Trophoblast cell (in vitro differentiated cells and primary cell): ENCODE measurements at regions not wholly inside any gene's neighbourhood (a gene's known extent, or its start where the extent isn't known, plus 50 kb on each side); places are given as distances from the start of the nearest gene placed in this dataset.

Experiments
- DNase-seq, 2 donors: peaks; one replicate each; pipeline ENCODE4 v3.0.0-alpha.2; 2016
- H2AFZ ChIP-seq: 2 replicates; pipeline ENCODE4 v1.6.1; 2013; ENCODE audit warnings: low read length, moderate library complexity, mild to moderate bottlenecking; ENCODE audit not compliant: insufficient read depth, poor library complexity
- H2AK5ac ChIP-seq: 2 replicates; pipeline ENCODE4 v1.6.1; 2013; ENCODE audit warnings: mild to moderate bottlenecking, low read length
- H2BK120ac ChIP-seq: 2 replicates; pipeline ENCODE4 v1.6.1; 2013; ENCODE audit warnings: low read length, mild to moderate bottlenecking, moderate library complexity; ENCODE audit not compliant: insufficient read depth, poor library complexity
- H2BK12ac ChIP-seq: 2 replicates; pipeline ENCODE4 v1.6.1; 2013; ENCODE audit warnings: mild to moderate bottlenecking, low read length, moderate library complexity
- H2BK5ac ChIP-seq: 2 replicates; pipeline ENCODE4 v1.6.1; 2013; ENCODE audit warnings: low read length, low read depth, moderate library complexity, mild to moderate bottlenecking; ENCODE audit not compliant: poor library complexity
- H3K14ac ChIP-seq: 2 replicates; pipeline ENCODE4 v1.6.1; 2013; ENCODE audit warnings: mild to moderate bottlenecking, low read length
- H3K18ac ChIP-seq: 2 replicates; pipeline ENCODE4 v1.6.1; 2013; ENCODE audit warnings: mild to moderate bottlenecking, low read length
- H3K23ac ChIP-seq: 2 replicates; pipeline ENCODE4 v1.6.1; 2013; ENCODE audit warnings: low read length
- H3K27ac ChIP-seq: 2 replicates; pipeline ENCODE4 v1.5.1; 2013; ENCODE audit warnings: low read depth, mild to moderate bottlenecking, inconsistent platforms, low read length, moderate library complexity
- H3K27me3 ChIP-seq: 2 replicates; pipeline ENCODE4 v1.6.1; 2013; ENCODE audit warnings: inconsistent platforms, mild to moderate bottlenecking, low read length, moderate library complexity; ENCODE audit not compliant: insufficient read depth
- H3K36me3 ChIP-seq, 2 experiments: 1 replicate in 1 of 2; 2 replicates in 1 of 2; pipeline ENCODE4 v1.6.1; 2013; ENCODE audit warnings: low read length in 2 of 2, mild to moderate bottlenecking in 2 of 2, moderate library complexity in 1 of 2; ENCODE audit not compliant: insufficient read depth in 2 of 2, control insufficient read depth in 1 of 2
- H3K4ac ChIP-seq: 2 replicates; pipeline ENCODE4 v1.6.1; 2013; ENCODE audit warnings: low read depth, mild to moderate bottlenecking, low read length, moderate library complexity
- H3K4me1 ChIP-seq, 2 experiments: 1 replicate in 1 of 2; 2 replicates in 1 of 2; pipeline ENCODE4 v1.6.1; 2013; ENCODE audit warnings: low read length in 2 of 2, mild to moderate bottlenecking in 2 of 2, moderate library complexity in 1 of 2; ENCODE audit not compliant: insufficient read depth in 2 of 2, control insufficient read depth in 1 of 2
- H3K4me2 ChIP-seq: 2 replicates; pipeline ENCODE4 v1.6.1; 2013; ENCODE audit warnings: inconsistent platforms, mild to moderate bottlenecking, low read length, moderate library complexity
- H3K4me3 ChIP-seq: 2 replicates; pipeline ENCODE4 v1.5.1; 2013; ENCODE audit warnings: mild to moderate bottlenecking, low read depth, low read length, inconsistent platforms
- H3K79me1 ChIP-seq: one replicate; pipeline ENCODE4 v1.6.1; 2013; ENCODE audit warnings: low read length
- H3K79me2 ChIP-seq: 2 replicates; pipeline ENCODE4 v1.6.1; 2013; ENCODE audit warnings: low read length, mild to moderate bottlenecking; ENCODE audit not compliant: control insufficient read depth, insufficient read depth, poor library complexity
- H3K9ac ChIP-seq: 2 replicates; pipeline ENCODE4 v1.6.1; 2013; ENCODE audit warnings: mild to moderate bottlenecking, low read length
- H3K9me3 ChIP-seq: 2 replicates; pipeline ENCODE4 v1.6.1; 2013; ENCODE audit warnings: low read depth, mild to moderate bottlenecking, control low read depth, inconsistent platforms, low read length; ENCODE audit not compliant: insufficient read depth
- H4K12ac ChIP-seq: 2 replicates; pipeline ENCODE4 v1.6.1; 2013; ENCODE audit warnings: low read depth, mild to moderate bottlenecking, low read length, moderate library complexity
- H4K8ac ChIP-seq: 2 replicates; pipeline ENCODE4 v1.6.1; 2013; ENCODE audit warnings: low read depth, mild to moderate bottlenecking, low read length, moderate library complexity
- H4K91ac ChIP-seq: one replicate; pipeline ENCODE4 v1.6.1; 2013; ENCODE audit warnings: low read depth, mild to moderate bottlenecking, low read length, moderate library complexity
- WGBS: extraction: QIAGEN DNeasy Blood & Tissue Kit; methylation state at CpG from one replicate; pipeline ENCODE4 v1.1.7; 2013; ENCODE audit warnings: missing lambda C conversion rate; ENCODE audit not compliant: insufficient read length, insufficient coverage; ENCODE audit errors: extremely low coverage; 5-methylcytosine and 5-hydroxymethylcytosine counted together

DNA sequence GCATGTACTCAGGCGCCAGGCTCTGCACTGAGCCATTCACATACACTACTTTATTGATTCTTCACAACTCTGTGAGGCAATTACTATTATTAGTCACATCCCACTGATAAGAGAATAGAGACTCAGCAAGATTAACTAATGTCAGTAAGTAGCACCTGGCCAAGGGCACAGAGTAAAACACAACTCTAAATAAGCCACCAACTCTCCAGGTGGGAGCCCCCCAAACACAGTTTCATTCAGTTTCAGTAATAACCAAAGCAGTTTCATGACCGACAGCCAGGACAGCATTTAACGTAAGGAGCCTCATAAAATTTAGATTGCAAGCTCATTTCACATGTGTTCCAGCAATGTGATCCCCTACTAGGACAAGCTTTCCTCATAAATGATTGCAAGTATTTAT, 323.1 kb upstream of the CCDC196 start:
- Histone ChIP-seq H2BK5ac (no peak overlapping the region), H2BK12ac (no peak overlapping the region), H2BK120ac (no peak overlapping the region), H3K36me3 (no peaks in the 10 kb centered on the region), H4K12ac (no peak overlapping the region), H3K27ac (no peak overlapping the region), H3K14ac (no peak overlapping the region), H3K4me1 (no peaks in the 10 kb centered on the region), H3K79me1 (no peaks in the 10 kb centered on the region), H3K79me2 (no peaks in the 10 kb centered on the region), H2AK5ac (no peak overlapping the region), H3K4me3 (no peak overlapping the region), H4K91ac (no peak overlapping the region), H3K23ac (no peak overlapping the region), H3K4ac (no peak overlapping the region), H2AFZ (no peak overlapping the region), H3K9me3 (no peaks in the 10 kb centered on the region), H3K4me2 (no peak overlapping the region), H3K18ac (no peak overlapping the region), H4K8ac (no peak overlapping the region), H3K9ac (no peak overlapping the region), H3K27me3 (no peaks in the 10 kb centered on the region)
- DNase-seq, result no peak
- WGBS, result no CpG with 5 or more reads among the region's 3 CpGs

- H4K8ac ChIP-seq, result no peak overlapping the region
- no peak overlapping the region for H3K23ac ChIP-seq
- H3K14ac ChIP-seq, result no peak overlapping the region
- H2AK5ac ChIP-seq, result no peak overlapping the region
- no peak overlapping the region for H3K9ac ChIP-seq
- no peaks in the 10 kb centered on the region for H3K9me3 ChIP-seq
- no peak overlapping the region for H3K18ac ChIP-seq
- no peak for DNase-seq
- H3K36me3 ChIP-seq, result no peaks in the 10 kb centered on the region
- H2AFZ ChIP-seq, result no peak overlapping the region
- no peak overlapping the region for H2BK5ac ChIP-seq
- H3K4ac ChIP-seq, result no peak overlapping the region
- H3K4me2 ChIP-seq, result no peak overlapping the region
- no peaks in the 10 kb centered on the region for H3K27me3 ChIP-seq
- no peak overlapping the region for H2BK120ac ChIP-seq
- no peak overlapping the region for H2BK12ac ChIP-seq
- H4K12ac ChIP-seq, result no peak overlapping the region
- H3K4me3 ChIP-seq, result no peak overlapping the region
- H3K4me1 ChIP-seq, result no peaks in the 10 kb centered on the region
- H4K91ac ChIP-seq, result no peak overlapping the region
- no peaks in the 10 kb centered on the region for H3K79me2 ChIP-seq
- no peaks in the 10 kb centered on the region for H3K79me1 ChIP-seq
- WGBS, result no CpG with 5 or more reads among the region's 3 CpGs
- H3K27ac ChIP-seq, result no peak overlapping the region
Measured at GRCh38 chr14:66165337-66165736, 320.8 kb upstream of the CCDC196 start.

- Histone ChIP-seq H2BK120ac (no peak overlapping the region), H3K4me1 (no peaks in the 10 kb centered on the region), H3K23ac (no peak overlapping the region), H2BK5ac (no peak overlapping the region), H3K4me2 (no peak overlapping the region), H3K18ac (no peak overlapping the region), H3K36me3 (no peaks in the 10 kb centered on the region), H3K14ac (no peak overlapping the region), H3K9me3 (no peaks in the 10 kb centered on the region), H4K91ac (no peak overlapping the region), H2BK12ac (no peak overlapping the region), H3K27ac (no peak overlapping the region), H3K4ac (no peak overlapping the region), H3K79me1 (no peaks in the 10 kb centered on the region), H2AFZ (no peak overlapping the region), H3K79me2 (no peaks in the 10 kb centered on the region), H4K12ac (no peak overlapping the region), H4K8ac (no peak overlapping the region), H3K27me3 (no peaks in the 10 kb centered on the region), H3K4me3 (no peak overlapping the region), H3K9ac (no peak overlapping the region), H2AK5ac (no peak overlapping the region)
- DNase-seq, result no peak
- no CpG with 5 or more reads among the region's 1 CpG for WGBS
Measured at GRCh38 chr14:66174453-66174891, 311.7 kb upstream of the CCDC196 start.

DNA sequence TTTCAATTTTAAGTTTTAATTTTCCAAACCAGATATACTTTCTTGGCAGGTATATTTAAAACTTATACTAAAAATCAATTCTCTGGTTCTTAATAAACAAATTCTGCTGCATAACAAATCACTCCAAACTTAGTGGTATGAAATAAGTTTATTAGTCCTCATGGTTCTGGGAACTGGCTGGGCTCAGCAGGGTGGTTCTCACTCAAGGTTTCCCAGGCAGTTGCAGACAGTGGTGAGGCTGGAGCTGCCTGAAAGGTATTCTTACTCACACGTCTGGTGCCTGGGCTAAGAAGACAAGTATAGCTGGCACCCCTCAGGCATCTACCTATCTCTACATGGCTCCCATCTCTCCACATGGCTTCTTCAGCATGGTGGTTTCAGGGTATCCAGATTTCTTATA, 308.2 kb upstream of the CCDC196 start:
- Histone ChIP-seq H2AFZ (no peak overlapping the region), H4K12ac (no peak overlapping the region), H3K27me3 (no peaks in the 10 kb centered on the region), H3K27ac (no peak overlapping the region), H3K4me1 (no peaks in the 10 kb centered on the region), H3K79me1 (no peaks in the 10 kb centered on the region), H3K4me3 (no peak overlapping the region), H3K23ac (no peak overlapping the region), H3K9ac (no peak overlapping the region), H2BK120ac (no peak overlapping the region), H3K14ac (no peak overlapping the region), H2AK5ac (no peak overlapping the region), H3K4me2 (no peak overlapping the region), H3K18ac (no peak overlapping the region), H3K36me3 (no peaks in the 10 kb centered on the region), H3K79me2 (no peaks in the 10 kb centered on the region), H3K9me3 (no peaks in the 10 kb centered on the region), H4K91ac (no peak overlapping the region), H2BK5ac (no peak overlapping the region), H2BK12ac (no peak overlapping the region), H4K8ac (no peak overlapping the region), H3K4ac (no peak overlapping the region)
- WGBS, result no CpG with 5 or more reads among the region's 1 CpG
- DNase-seq, result no peak
